Peyer's patch (tissue), 4 donors: ENCODE measurements at regions not wholly inside any gene's neighbourhood (a gene's known extent, or its start where the extent isn't known, plus 50 kb on each side); places are given as distances from the start of the nearest gene placed in this dataset.

Experiments used
- DNase-seq, 3 donors: peaks; one replicate each; pipeline ENCODE4 v3.0.0-alpha.2; 2017 to 2019
- H3K27ac ChIP-seq, 4 donors: fragments of 200-600 bp; sonication (generic); one replicate each; pipeline ENCODE4 v1.5.1; 2016 to 2019
- H3K27me3 ChIP-seq, 2 donors: fragments of 200-600 bp; sonication (generic); one replicate each; pipeline ENCODE4 v1.5.1; 2019
- H3K36me3 ChIP-seq, 3 donors: fragments of 200-600 bp; sonication (generic); one replicate each; pipeline ENCODE4 v1.5.1; 2016 to 2019
- H3K4me1 ChIP-seq, 4 donors: fragments of 200-600 bp; sonication (generic); one replicate each; pipeline ENCODE4 v1.5.1; 2016 to 2019
- H3K4me3 ChIP-seq, 4 donors: fragments of 200-600 bp; sonication (generic); 1 replicate in 3 of 4; 2 replicates in 1 of 4; pipeline ENCODE4 v1.5.1; 2016 to 2019; ENCODE audit warnings: mild to moderate bottlenecking in 1 of 4
- H3K9me3 ChIP-seq, 4 donors: fragments of 200-600 bp; sonication (generic); one replicate each; pipeline ENCODE4 v1.5.1; 2016 to 2019; ENCODE audit warnings: mild to moderate bottlenecking in 1 of 4
- POLR2A ChIP-seq, 2 donors: fragments of 450-650 bp; IDR thresholded peaks; one replicate each; pipeline ENCODE4 v1.5.1; 2017; ENCODE audit warnings: antibody characterized with exemption in 2 of 2, mild to moderate bottlenecking in 2 of 2, moderate library complexity in 2 of 2
- TF ChIP-seq, protein P1 (sequence below), 6 experiments: fragments of 450-650 bp in 4 of 6; fragments of 200-600 bp in 2 of 6; sonication (generic) in 1 of 6; IDR thresholded peaks; one replicate each; pipeline ENCODE4 v1.5.1; 2017 to 2019; ENCODE audit warnings: antibody characterized with exemption in 6 of 6, mild to moderate bottlenecking in 3 of 6, moderate library complexity in 1 of 6

DNA sequence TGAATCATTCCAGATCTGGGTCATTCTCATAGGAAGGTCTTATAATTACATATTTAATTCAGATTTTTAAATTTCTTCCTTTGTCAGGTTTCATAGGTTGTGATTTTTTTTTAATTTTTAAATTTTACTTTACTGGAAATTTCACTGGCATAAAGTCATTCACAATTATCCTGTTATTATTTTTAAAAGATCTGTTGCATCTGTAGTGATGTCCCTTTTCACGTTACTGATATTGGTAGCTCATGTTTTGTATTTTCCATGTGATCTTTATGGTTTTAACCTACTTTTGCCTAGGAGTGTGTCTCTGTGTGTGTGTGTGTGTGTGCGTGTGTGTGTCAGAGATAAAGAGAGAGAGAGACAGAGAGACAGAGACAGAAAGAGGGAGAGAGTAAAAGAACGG, 216.6 kb upstream of the KCNJ16 start:
- DNase-seq = no peak
- TF ChIP-seq, protein P1, sequence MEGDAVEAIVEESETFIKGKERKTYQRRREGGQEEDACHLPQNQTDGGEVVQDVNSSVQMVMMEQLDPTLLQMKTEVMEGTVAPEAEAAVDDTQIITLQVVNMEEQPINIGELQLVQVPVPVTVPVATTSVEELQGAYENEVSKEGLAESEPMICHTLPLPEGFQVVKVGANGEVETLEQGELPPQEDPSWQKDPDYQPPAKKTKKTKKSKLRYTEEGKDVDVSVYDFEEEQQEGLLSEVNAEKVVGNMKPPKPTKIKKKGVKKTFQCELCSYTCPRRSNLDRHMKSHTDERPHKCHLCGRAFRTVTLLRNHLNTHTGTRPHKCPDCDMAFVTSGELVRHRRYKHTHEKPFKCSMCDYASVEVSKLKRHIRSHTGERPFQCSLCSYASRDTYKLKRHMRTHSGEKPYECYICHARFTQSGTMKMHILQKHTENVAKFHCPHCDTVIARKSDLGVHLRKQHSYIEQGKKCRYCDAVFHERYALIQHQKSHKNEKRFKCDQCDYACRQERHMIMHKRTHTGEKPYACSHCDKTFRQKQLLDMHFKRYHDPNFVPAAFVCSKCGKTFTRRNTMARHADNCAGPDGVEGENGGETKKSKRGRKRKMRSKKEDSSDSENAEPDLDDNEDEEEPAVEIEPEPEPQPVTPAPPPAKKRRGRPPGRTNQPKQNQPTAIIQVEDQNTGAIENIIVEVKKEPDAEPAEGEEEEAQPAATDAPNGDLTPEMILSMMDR (IDR thresholded peaks at IDR 0.05) = no peak
- no peak for TF ChIP-seq POLR2A (IDR thresholded peaks at IDR 0.05)

DNA sequence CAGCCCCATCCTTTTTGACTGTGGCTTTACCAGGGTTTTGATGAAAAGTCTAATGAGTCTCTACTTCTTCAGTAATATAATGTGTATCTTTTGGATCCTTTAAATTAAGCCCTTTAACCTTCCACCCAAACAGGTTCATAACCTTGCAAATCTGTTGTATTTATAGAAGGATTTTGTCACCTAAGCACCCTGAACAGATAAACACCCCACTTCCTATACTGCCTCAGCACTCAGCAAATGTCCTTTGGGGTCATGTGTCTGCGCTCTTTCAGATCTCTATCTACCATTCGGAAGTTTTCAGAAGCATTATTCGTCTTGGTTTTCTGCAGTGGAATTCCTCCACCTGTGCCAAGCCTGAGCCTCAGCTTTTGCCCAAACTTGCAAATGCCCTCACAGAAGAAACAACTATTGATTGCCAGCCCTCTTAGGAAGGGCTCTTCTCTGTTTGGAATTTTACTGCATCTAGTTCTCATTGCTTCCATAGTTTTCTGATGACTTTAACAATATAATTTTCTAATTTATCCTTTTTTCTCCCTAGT, 214.8 kb upstream of the KCNJ16 start:
- DNase-seq = no peak
- Histone ChIP-seq H3K27ac (no peak overlapping the region), H3K36me3 (no peaks in the 10 kb centered on the region), H3K27me3 (no peaks in the 10 kb centered on the region), H3K4me1 (no peaks in the 10 kb centered on the region), H3K4me3 (no peak overlapping the region), H3K9me3 (no peaks in the 10 kb centered on the region)
- TF ChIP-seq, protein P1 (IDR thresholded peaks at IDR 0.05) = no peak
- no peak for TF ChIP-seq POLR2A (IDR thresholded peaks at IDR 0.05)

More for the DNA sequence above, 216.6 kb upstream of the KCNJ16 start:
- no peaks in the 10 kb centered on the region for H3K4me1 ChIP-seq
- H3K36me3 ChIP-seq = no peaks in the 10 kb centered on the region
- no peaks in the 10 kb centered on the region for H3K9me3 ChIP-seq
- no peak overlapping the region for H3K27ac ChIP-seq
- H3K27me3 ChIP-seq = no peaks in the 10 kb centered on the region
- no peak overlapping the region for H3K4me3 ChIP-seq

DNA sequence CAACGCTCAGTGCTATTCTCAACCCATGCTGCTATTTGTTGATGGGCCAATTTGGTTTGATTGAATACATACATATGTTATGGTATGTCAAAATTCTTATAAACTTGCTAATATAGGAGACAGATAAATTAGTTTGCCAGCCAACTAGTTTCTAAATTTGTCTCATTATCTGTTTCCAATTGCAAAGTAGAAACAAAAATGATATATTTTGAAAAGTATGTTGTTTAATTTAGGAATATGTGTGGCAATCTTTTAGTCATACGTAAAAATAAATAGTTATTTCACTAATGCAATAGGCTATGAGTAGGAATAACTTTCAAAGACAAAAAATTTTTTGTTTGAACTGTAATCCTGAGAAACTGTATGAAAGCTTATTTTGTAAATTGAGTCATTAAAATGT, 210.6 kb upstream of the KCNJ16 start:
- H3K36me3 ChIP-seq = no peaks in the 10 kb centered on the region
- no peaks in the 10 kb centered on the region for H3K9me3 ChIP-seq
- TF ChIP-seq POLR2A (IDR thresholded peaks at IDR 0.05) = no peak
- TF ChIP-seq, protein P1 (IDR thresholded peaks at IDR 0.05) = no peak
- no peak for DNase-seq
- no peak overlapping the region for H3K27ac ChIP-seq
- no peaks in the 10 kb centered on the region for H3K27me3 ChIP-seq
- no peak overlapping the region for H3K4me3 ChIP-seq
- no peaks in the 10 kb centered on the region for H3K4me1 ChIP-seq

DNA sequence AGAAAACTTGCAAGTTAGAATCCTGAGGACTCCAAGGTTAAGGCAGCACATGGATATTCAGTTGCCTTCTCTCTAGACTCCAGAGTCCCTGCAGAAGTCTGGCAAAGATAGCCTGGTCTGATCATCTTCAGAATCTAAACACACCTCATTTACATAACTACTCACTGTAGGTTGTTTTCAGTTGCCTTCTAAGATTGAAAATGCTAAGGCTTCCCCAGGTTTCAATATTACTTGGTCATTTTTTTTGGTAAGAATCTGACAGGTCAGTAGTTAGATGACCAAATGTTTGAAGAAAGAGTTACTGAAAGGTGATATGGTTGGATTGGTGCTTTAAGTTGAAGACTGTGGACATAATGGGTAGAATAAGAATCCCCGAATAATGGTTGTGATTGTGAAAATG, 205.4 kb upstream of the KCNJ16 start:
- Histone ChIP-seq H3K36me3 (no peaks in the 10 kb centered on the region), H3K4me1 (no peaks in the 10 kb centered on the region), H3K4me3 (no peak overlapping the region), H3K27me3 (no peaks in the 10 kb centered on the region), H3K27ac (no peak overlapping the region), H3K9me3 (no peaks in the 10 kb centered on the region)
- TF ChIP-seq POLR2A (IDR thresholded peaks at IDR 0.05) = no peak
- TF ChIP-seq, protein P1 (IDR thresholded peaks at IDR 0.05) = no peak
- no peak for DNase-seq

DNA sequence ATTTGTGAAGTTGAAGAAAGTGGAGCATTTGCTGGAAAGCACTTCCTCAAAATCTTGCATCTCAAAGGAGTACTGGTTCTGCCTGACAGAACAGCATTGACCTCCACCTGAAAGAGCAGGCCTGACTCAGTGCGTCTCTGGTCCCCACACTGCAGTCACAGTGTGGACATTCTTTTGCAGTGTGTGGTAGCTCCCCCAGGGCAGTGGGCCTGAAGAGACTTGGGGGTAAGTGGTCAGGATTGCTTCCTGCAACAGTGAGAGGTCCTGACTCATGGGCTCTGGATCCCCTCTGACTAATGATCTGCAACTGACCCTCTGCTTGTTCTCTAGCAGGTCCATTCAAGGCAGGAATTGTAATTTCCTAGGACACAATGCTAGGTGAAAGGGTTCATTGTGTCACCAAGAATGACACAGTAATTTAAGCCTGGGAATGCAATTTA, 204.9 kb upstream of the KCNJ16 start:
- H3K27me3 ChIP-seq = no peaks in the 10 kb centered on the region
- no peak overlapping the region for H3K27ac ChIP-seq
- no peak for DNase-seq
- H3K9me3 ChIP-seq = no peaks in the 10 kb centered on the region
- TF ChIP-seq, protein P1 (IDR thresholded peaks at IDR 0.05) = no peak
- H3K4me3 ChIP-seq = no peak overlapping the region
- H3K4me1 ChIP-seq = no peaks in the 10 kb centered on the region
- H3K36me3 ChIP-seq = no peaks in the 10 kb centered on the region

DNA sequence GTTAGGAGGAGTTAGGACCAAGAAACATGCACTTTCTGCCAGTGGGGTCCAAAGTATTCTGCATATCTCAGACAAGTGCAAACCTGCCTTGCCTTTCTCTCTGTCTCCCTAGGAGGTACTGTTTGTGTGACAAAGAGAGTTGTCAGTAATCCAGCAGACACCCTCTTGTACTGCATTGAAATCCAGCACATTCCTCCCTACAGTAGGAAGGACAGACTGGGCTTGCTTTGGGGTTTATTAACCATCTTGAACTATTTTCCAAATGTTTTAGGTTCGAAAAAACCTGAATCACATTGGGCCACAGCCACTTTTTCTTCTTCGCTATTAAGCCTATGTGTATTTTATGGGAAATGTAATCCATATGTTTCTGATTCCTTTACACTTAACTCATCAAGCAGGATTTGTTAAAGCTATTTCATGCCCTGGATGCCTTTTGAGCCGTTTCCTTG, 204.2 kb upstream of the KCNJ16 start:
- Histone ChIP-seq H3K4me1 (no peaks in the 10 kb centered on the region), H3K36me3 (no peaks in the 10 kb centered on the region), H3K4me3 (no peak overlapping the region), H3K27ac (no peak overlapping the region), H3K9me3 (no peaks in the 10 kb centered on the region), H3K27me3 (no peaks in the 10 kb centered on the region)
- DNase-seq = no peak
- TF ChIP-seq, protein P1 (IDR thresholded peaks at IDR 0.05) = no peak
- no peak for TF ChIP-seq POLR2A (IDR thresholded peaks at IDR 0.05)
